ENCODE measurements at regions not wholly inside any gene's neighbourhood (a gene's known extent, or its start where the extent isn't known, plus 50 kb on each side); places are given as distances from the start of the nearest gene placed in this dataset.

DNA sequence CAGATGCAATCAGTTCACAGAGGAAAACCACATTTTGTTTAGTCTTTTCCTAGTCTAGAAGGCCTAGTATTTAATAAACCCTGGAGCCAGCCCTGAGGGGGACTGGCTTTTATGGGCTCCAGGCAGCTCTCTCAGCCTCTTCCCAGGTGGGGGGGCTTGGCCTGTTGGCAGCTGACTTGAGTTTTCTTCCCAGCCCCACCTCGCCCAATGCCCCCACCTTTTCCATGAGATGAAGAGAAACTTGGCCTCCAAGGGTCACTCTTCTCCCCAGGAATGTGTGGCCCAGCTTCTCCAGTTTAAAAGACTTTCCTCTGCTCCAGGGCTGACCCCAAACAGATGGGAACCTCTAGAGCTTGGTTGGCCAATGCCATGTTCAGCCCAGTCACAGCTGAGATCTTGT is 196.1 kb downstream of the BMP7 start:
- H3K27ac ChIP-seq = no peak overlapping the region
- H3K4me1 ChIP-seq (replicated peaks in 1 of 2) = peaks cover 16 to 25% of the 10 kb centered on the region in 2 donors
- no peak for ATAC-seq (replicated peaks in 6 of 8)
- in situ Hi-C loops (cut with MboI; ENCODE audit: low pct_unique_long_range_greater_than_20kb in 2 of 9, low sequenced_read_pairs in 9 of 9, unreplicated experiment in 9 of 9) = loop anchor here in 4 of 9 experiments (25.0 kb wide), 2 partner anchors 508 to 533 kb away; partner anchors contain the start of gene FAM209B (in 1 of the 4)
- no peak overlapping the region for H3K4me3 ChIP-seq
- WGBS, 10 experiments = no CpG with 5 or more reads among the region's 1 CpG

DNA sequence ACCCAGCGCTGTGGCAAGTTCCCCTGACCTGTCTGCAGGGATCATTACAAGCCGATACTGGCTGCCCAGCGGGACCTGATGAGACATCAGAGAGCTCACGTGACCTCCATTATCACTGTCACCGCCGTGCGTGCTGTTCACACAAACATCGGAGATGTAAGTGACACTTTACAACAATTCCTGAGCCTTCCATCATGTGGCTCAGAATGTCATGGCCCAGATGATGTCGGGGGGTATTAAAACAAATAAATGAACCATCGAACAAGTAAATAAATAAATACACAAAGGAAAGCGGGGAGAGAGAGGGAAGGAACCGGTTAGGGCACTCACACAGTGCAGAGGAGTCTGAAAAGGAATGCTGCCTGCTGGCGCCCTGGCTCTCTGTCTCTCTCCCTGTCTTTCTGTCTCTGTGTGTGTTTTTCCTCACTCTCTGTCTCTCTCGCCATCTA is 195.1 kb downstream of the BMP7 start:
- ATAC-seq (replicated peaks in 6 of 8) = peak in 6 of 8 experiments; percentile 19 to 93 (median 90)
- 3 to 90% (median 13%) methylated on average over 4 to 12 of the region's 14 CpGs; no CpG with 5 or more reads in 4 of the 10 experiments for WGBS, 10 experiments
- peak overlapping the region; percentile 9 to 20 (median 16) for H3K4me3 ChIP-seq
- H3K27ac ChIP-seq = peak overlapping the region; percentile 20 to 29
- in situ Hi-C loops (cut with MboI; ENCODE audit: low pct_unique_long_range_greater_than_20kb in 2 of 9, low sequenced_read_pairs in 9 of 9, unreplicated experiment in 9 of 9) = loop anchor here in 4 of 9 experiments (25.0 kb wide), 2 partner anchors 509 to 534 kb away; partner anchors contain the start of gene FAM209B (in 1 of the 4)
- peaks cover 16 to 20% of the 10 kb centered on the region in 2 donors for H3K4me1 ChIP-seq (replicated peaks in 1 of 2)

DNA sequence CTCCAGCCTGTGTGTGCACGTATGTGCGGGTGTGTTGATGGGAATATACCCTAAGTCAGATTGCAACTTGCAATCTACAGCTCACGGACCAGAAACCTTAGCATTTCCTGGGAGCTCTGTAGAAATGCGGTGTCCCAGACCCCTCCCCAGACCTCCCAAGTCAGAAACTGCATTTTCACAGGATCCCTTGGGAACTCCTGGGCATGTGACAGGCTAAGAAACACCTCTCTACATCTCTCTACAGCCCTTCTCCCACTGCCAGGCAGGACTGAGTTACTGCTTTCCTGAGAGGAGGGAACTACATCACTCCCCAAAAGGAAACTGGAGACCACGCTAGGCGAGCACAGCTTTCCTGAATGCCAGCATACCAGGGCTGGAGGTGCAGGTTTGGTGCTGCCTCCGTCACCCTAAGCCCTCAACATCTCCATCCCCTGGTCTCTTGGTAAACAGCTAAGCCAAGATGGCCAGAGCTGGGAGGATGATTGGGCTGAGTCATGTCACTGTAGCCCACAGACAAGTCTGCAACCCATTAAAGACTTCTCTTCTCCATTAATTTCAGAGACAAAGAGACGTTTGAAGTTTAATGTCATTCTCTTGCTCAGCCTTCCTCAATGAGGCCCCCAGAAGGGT is 194.4 kb downstream of the BMP7 start:
- Histone ChIP-seq H3K4me3 (no peak overlapping the region), H3K4me1 (replicated peaks in 1 of 2) (peaks cover 16 to 20% of the 10 kb centered on the region in 2 donors), H3K27ac (peak overlapping the region in 1 of 2 donors; percentile 20)
- ATAC-seq (replicated peaks in 6 of 8) = peak in 5 of 8 experiments; percentile 21 to 58 (median 47)
- WGBS, 10 experiments = 4 to 100% (median 68%) methylated on average over 1 to 4 of the region's 8 CpGs; no CpG with 5 or more reads in 4 of the 10 experiments
- in situ Hi-C loops (cut with MboI; ENCODE audit: low pct_unique_long_range_greater_than_20kb in 2 of 9, low sequenced_read_pairs in 9 of 9, unreplicated experiment in 9 of 9) = loop anchor here in 4 of 9 experiments (25.0 kb wide), 2 partner anchors 510 to 535 kb away; partner anchors contain the start of gene FAM209B (in 1 of the 4)

DNA sequence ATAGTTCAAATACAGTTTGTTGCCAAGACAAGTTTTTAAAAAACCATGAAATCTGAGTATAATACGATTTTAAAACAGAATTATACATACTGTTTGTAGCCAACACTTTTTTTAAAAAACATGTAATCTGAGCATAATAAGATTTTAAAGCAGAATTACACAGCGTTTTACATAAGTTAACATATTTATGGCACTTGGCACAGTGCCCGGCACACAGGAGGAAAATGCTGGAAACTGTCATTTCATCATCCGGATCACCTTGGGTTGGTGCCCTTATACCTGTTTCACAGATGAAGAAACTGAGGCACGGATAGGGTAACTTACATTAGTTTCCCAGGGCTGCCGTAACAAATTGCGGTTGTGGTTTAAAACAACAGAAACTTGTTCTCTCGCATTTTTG is 193.0 kb downstream of the BMP7 start:
- in situ Hi-C loops (cut with MboI; ENCODE audit: low pct_unique_long_range_greater_than_20kb in 2 of 9, low sequenced_read_pairs in 9 of 9, unreplicated experiment in 9 of 9) = loop anchor here in 4 of 9 experiments (25.0 kb wide), 2 partner anchors 511 to 536 kb away; partner anchors contain the start of gene FAM209B (in 1 of the 4)
- Histone ChIP-seq H3K27ac (no peak overlapping the region), H3K4me1 (replicated peaks in 1 of 2) (peaks cover 16 to 20% of the 10 kb centered on the region in 2 donors), H3K4me3 (no peak overlapping the region)
- WGBS, 10 experiments = 7 to 100% (median 76%) methylated on average over 1 to 8 of the region's 8 CpGs; no CpG with 5 or more reads in 1 of the 10 experiments
- ATAC-seq (replicated peaks in 6 of 8) = peak in 1 of 8 experiments; percentile 45

DNA sequence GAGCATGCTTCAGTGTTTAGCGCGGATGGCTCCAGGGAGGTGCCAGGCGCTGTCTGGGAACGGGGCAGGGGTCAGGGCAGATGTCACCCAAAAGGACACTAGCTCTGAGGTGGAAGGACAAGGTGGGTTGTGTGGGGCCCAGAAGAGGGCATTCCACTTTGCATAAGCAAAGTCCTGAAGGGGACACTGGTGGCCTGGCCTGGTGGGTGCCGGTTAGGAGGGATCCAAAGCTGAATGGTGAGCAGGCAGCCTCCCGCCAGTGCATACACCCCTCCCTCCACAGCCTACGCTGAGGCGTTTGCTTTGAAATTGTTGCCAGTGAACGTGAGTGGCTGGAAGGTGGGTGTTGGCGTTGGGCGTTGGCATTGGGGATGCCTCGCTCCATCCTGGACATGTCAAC is 192.1 kb downstream of the BMP7 start:
- no peak for ATAC-seq (replicated peaks in 6 of 8)
- peaks cover 16 to 20% of the 10 kb centered on the region in 2 donors for H3K4me1 ChIP-seq (replicated peaks in 1 of 2)
- in situ Hi-C loops (cut with MboI; ENCODE audit: low pct_unique_long_range_greater_than_20kb in 2 of 9, low sequenced_read_pairs in 9 of 9, unreplicated experiment in 9 of 9) = loop anchor here in 4 of 9 experiments (25.0 kb wide), 2 partner anchors 512 to 537 kb away; partner anchors contain the start of gene FAM209B (in 1 of the 4)
- no peak overlapping the region for H3K27ac ChIP-seq
- WGBS, 10 experiments = 75 to 100% (median 92%) methylated on average over 1 to 11 of the region's 12 CpGs; no CpG with 5 or more reads in 2 of the 10 experiments
- H3K4me3 ChIP-seq = no peak overlapping the region

DNA sequence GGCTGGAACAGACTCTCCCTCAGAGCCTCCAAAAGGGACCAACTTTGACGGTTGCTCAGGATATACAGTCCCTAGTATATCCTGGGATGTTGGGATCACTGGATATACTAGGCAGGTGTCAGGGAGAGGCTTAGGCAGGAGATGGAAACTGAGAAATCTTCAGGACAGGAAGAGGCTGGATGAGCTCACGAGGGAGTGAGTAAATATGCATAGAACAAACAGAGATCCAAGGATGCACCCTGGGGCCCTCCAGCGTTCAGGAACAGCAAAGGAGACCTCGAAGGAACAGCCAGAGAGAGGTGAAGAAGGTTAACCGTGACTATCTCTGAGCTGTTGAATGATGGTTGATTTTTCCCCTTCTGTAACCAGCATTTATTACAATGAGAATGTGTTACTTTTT is 191.3 kb downstream of the BMP7 start:
- Histone ChIP-seq H3K4me1 (replicated peaks in 1 of 2) (peaks cover 16 to 20% of the 10 kb centered on the region in 2 donors), H3K4me3 (no peak overlapping the region), H3K27ac (no peak overlapping the region)
- no peak for ATAC-seq (replicated peaks in 6 of 8)
- in situ Hi-C loops (cut with MboI; ENCODE audit: low pct_unique_long_range_greater_than_20kb in 2 of 9, low sequenced_read_pairs in 9 of 9, unreplicated experiment in 9 of 9) = loop anchor here in 2 of 9 experiments (25.0 kb wide), 1 partner anchor 262 kb away; the partner anchor contains the start of gene SPO11 (in 2 of the 2)
- WGBS, 10 experiments = 41 to 87% (median 72%) methylated on average over 1 to 5 of the region's 5 CpGs

DNA sequence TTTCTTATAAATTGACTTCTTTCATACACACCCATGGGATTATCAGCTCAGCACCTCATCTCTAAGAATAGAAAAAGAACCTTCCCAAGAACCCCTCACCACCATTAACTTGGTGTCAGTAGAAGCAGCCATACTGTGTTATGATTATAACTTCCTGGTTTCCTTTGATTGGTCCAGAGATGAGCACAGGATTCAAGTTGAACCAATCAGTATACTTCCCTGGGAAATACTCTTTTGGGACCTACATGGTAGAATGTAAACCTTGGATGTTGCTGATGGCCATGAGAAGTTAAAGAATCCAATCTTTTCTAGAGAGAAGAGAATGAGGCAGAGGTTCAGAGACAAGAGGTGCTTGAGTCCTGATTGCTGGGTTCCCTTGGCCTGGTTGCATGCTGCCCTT is 190.8 kb downstream of the BMP7 start:
- ATAC-seq (replicated peaks in 6 of 8) = no peak
- Histone ChIP-seq H3K4me1 (replicated peaks in 1 of 2) (peaks cover 16 to 17% of the 10 kb centered on the region in 2 donors), H3K4me3 (no peak overlapping the region), H3K27ac (no peak overlapping the region)
- in situ Hi-C loops (cut with MboI; ENCODE audit: low pct_unique_long_range_greater_than_20kb in 2 of 9, low sequenced_read_pairs in 9 of 9, unreplicated experiment in 9 of 9) = loop anchor here in 2 of 9 experiments (25.0 kb wide), 1 partner anchor 262 kb away; the partner anchor contains the start of gene SPO11 (in 2 of the 2)

DNA sequence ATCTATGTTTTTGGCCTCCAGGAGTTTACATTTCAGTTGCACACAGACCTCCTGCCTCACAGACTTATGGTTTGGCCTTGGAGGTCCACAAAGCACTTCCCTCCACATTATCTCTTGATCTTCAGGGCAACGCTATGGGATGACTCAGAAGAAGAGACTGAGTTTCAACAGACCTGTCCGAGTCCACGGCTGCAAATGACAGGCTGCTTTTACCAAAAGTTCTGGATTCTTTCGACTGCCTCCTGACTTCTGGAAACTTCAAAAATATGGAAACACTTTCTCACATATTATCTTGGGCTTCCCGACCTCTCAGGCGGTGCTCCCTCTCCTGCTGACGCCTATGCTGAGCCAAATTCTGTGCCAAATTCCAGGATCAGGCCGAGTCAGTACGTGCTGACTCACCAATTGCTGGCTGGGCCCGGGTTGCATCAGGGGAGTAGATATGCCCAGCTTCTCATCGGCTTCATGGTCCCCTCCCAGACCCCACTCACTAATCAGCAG is 190.2 kb downstream of the BMP7 start:
- in situ Hi-C loops (cut with MboI; ENCODE audit: low pct_unique_long_range_greater_than_20kb in 2 of 9, low sequenced_read_pairs in 9 of 9, unreplicated experiment in 9 of 9) = loop anchor here in 2 of 9 experiments (25.0 kb wide), 1 partner anchor 261 kb away; the partner anchor contains the start of gene SPO11 (in 2 of the 2)
- Histone ChIP-seq H3K27ac (no peak overlapping the region), H3K4me3 (no peak overlapping the region), H3K4me1 (replicated peaks in 1 of 2) (peaks cover 11% of the 10 kb centered on the region in 2 donors)
- ATAC-seq (replicated peaks in 6 of 8) = peak in 3 of 8 experiments; percentile 54 to 80 (median 78)
- WGBS, 10 experiments = 19 to 84% (median 55%) methylated on average over 2 to 10 of the region's 11 CpGs; no CpG with 5 or more reads in 2 of the 10 experiments

DNA sequence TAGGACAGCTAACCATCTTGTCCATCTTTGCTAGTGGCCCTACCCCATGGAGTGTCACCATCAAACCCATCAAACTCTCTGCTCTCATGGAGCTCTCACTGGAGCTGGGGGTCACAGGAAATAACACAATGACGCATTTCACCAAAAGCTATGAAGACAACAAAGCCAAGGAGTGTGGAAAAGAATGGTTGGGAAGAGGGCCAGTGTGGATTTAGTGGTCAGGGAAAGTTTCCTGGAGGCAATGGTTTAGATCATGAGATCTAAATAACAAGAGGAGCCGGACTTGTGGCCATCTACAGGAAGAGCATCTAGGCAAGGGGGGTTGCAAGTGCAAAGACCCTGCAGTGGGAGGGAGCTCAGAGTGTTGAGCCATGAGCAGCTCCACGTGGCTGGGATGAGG is 189.5 kb downstream of the BMP7 start:
- Histone ChIP-seq H3K4me1 (replicated peaks in 1 of 2) (peaks cover 4% of the 10 kb centered on the region in 2 donors), H3K27ac (no peak overlapping the region), H3K4me3 (no peak overlapping the region)
- WGBS, 10 experiments = 20 to 92% (median 61%) methylated on average over 1 to 2 of the region's 3 CpGs; no CpG with 5 or more reads in 2 of the 10 experiments
- in situ Hi-C loops (cut with MboI; ENCODE audit: low pct_unique_long_range_greater_than_20kb in 2 of 9, low sequenced_read_pairs in 9 of 9, unreplicated experiment in 9 of 9) = loop anchor here in 2 of 9 experiments (25.0 kb wide), 1 partner anchor 260 kb away; the partner anchor contains the start of gene SPO11 (in 2 of the 2)
- no peak for ATAC-seq (replicated peaks in 6 of 8)

DNA sequence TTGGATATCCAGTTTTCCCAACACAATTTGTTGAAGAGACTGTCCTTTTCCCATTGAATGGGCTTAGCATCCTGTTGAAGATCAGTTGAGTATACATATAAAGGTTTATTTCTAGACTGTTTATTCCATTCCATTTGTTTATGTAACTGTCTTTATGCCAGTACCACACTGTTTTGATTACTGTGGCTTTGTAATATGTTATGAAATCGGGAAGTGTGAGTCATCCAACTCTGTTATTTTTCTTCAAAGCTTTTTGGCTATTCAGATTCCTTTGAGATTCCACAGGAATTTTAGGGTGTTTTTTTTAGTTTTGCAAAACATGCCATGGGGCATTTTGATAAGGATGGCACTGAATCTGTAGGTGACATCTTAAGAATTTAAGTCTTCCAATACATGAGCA is 188.3 kb downstream of the BMP7 start:
- Histone ChIP-seq H3K27ac (no peak overlapping the region), H3K4me1 (replicated peaks in 1 of 2) (no peaks in the 10 kb centered on the region), H3K4me3 (no peak overlapping the region)
- no peak for ATAC-seq (replicated peaks in 6 of 8)
- in situ Hi-C loops (cut with MboI; ENCODE audit: low pct_unique_long_range_greater_than_20kb in 2 of 9, low sequenced_read_pairs in 9 of 9, unreplicated experiment in 9 of 9) = loop anchor here in 2 of 9 experiments (25.0 kb wide), 1 partner anchor 259 kb away; the partner anchor contains the start of gene SPO11 (in 2 of the 2)
- WGBS, 10 experiments = 0 to 100% (median 67%) methylated on average over 1 of the region's 1 CpG; no CpG with 5 or more reads in 1 of the 10 experiments

DNA sequence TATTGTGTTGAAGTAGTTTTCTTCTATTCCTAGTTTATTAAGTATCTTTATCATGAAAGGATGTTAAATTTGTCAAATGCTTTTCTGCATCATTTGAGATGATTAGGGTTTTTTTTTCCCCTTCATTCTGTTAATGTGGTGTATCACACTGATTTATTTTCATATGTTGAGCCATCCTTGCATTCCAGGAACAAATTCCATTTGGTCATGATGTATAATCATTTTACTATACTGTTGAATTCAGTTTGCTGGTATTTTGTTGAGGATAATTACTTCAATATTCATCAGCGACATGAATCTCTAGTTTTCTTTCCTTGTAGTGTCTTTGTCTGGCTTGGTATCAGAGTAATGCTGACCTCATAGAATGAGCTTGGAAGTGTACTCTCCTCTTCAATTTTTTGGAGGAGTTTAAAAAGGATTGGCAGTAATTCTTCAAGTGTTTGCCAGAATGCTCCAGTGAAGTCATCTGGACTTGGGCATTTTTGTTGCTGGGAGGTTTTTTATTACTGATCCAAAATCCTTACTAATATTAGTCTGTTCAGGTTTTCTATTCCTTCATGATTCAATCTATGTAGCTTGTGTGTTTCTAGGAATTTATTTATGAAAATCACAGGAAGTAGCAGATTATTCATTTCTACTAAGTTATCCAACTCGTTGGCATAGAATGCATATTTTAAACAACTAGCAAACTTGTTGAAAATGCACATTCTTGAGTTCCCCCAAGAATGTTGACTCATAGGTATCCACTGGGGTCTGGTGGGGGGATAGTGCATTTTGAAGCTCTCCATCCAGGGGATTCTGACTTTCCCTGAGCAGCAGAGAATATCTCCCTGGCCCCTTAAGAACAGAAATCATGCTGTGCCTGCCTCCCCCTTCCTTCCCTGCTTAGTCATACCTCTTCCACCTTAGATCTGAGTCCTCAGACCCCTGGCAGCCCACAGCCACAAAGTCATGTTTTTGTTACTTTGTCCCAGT is 187.1 kb downstream of the BMP7 start:
- H3K4me3 ChIP-seq = no peak overlapping the region
- no peak for ATAC-seq (replicated peaks in 6 of 8)
- no peaks in the 10 kb centered on the region for H3K4me1 ChIP-seq (replicated peaks in 1 of 2)
- WGBS, 10 experiments = 0 to 88% (median 57%) methylated on average over 1 to 2 of the region's 2 CpGs
- in situ Hi-C loops (cut with MboI; ENCODE audit: low pct_unique_long_range_greater_than_20kb in 2 of 9, low sequenced_read_pairs in 9 of 9, unreplicated experiment in 9 of 9) = loop anchor here in 7 of 9 experiments (10.0 to 25.0 kb wide), 3 partner anchors 255 to 265 kb away; partner anchors contain the start of gene SPO11 (in 2 of the 7)
- H3K27ac ChIP-seq = no peak overlapping the region

DNA sequence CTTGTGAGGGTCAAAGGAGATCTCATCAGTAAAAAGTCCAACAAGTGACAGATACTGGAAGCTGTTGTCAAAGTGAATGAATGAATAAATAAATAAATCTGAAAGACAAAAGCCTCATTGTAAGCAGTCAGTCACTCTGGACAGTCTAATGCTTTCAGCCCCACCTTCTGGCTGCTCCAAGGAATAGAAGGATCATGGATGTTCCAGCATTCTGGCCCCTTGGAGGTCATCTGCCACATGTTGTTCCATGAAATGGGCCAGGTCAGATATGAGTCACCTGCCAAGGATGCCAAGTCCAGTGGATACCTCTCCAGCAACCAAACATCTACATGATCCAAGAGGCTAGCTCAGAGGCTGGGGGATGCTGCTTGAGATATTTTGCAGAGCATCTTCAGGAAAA is 185.6 kb downstream of the BMP7 start:
- Histone ChIP-seq H3K4me1 (replicated peaks in 1 of 2) (no peaks in the 10 kb centered on the region), H3K27ac (no peak overlapping the region), H3K4me3 (no peak overlapping the region)
- ATAC-seq (replicated peaks in 6 of 8) = peak in 3 of 8 experiments; percentile 56 to 63 (median 58)
- in situ Hi-C loops (cut with MboI; ENCODE audit: low pct_unique_long_range_greater_than_20kb in 2 of 9, low sequenced_read_pairs in 9 of 9, unreplicated experiment in 9 of 9) = loop anchor here in 7 of 9 experiments (10.0 to 25.0 kb wide), 3 partner anchors 254 to 264 kb away; partner anchors contain the start of gene SPO11 (in 2 of the 7)
